VCaP (cell line): ENCODE measurements at regions not wholly inside any gene's neighbourhood (a gene's known extent, or its start where the extent isn't known, plus 50 kb on each side); places are given as distances from the start of the nearest gene placed in this dataset.

Source experiments
- H3K27ac ChIP-seq: fragments of 450-650 bp; 2 replicates; pipeline ENCODE4 v1.5.1; 2017
- CTCF ChIP-seq: fragments of 450-650 bp; conservative IDR thresholded peaks from 2 replicates; pipeline ENCODE4 v1.5.1; 2017; ENCODE audit warnings: mild to moderate bottlenecking, moderate library complexity

GRCh38 chr2:150903055-150903454 lies 358.6 kb downstream of the RBM43 start:
- TF ChIP-seq CTCF = no peak
- no peak overlapping the region for H3K27ac ChIP-seq

- no peak overlapping the region for H3K27ac ChIP-seq
- no peak for TF ChIP-seq CTCF
These were observed 360.8 kb downstream of the RBM43 start for GRCh38 chr2:150900913-150901312.

- H3K27ac ChIP-seq = no peak overlapping the region
- no peak for TF ChIP-seq CTCF
These were observed 365.7 kb downstream of the RBM43 start for GRCh38 chr2:150895968-150896367.

- no peak overlapping the region for H3K27ac ChIP-seq
These were observed 372.5 kb downstream of the RBM43 start for GRCh38 chr2:150889141-150889540.

GRCh38 chr2:150888337-150888736 lies 373.3 kb downstream of the RBM43 start:
- H3K27ac ChIP-seq = no peak overlapping the region
- TF ChIP-seq CTCF = no peak

More at GRCh38 chr2:150889141-150889540, 372.5 kb downstream of the RBM43 start:
- no peak for TF ChIP-seq CTCF

GRCh38 chr2:150887926-150888325 lies 373.7 kb downstream of the RBM43 start:
- no peak overlapping the region for H3K27ac ChIP-seq
- no peak for TF ChIP-seq CTCF

GRCh38 chr2:150885774-150886386 lies 375.8 kb downstream of the RBM43 start:
- no peak for TF ChIP-seq CTCF
- no peak overlapping the region for H3K27ac ChIP-seq
